Ammon's horn (tissue), 1 donor: ENCODE measurements at regions not wholly inside any gene's neighbourhood (a gene's known extent, or its start where the extent isn't known, plus 50 kb on each side); places are given as distances from the start of the nearest gene placed in this dataset.

Experiments
- DNase-seq: peaks from one replicate; pipeline ENCODE4 v3.0.0-alpha.2; 2016; ENCODE audit warnings: low spot score

DNA sequence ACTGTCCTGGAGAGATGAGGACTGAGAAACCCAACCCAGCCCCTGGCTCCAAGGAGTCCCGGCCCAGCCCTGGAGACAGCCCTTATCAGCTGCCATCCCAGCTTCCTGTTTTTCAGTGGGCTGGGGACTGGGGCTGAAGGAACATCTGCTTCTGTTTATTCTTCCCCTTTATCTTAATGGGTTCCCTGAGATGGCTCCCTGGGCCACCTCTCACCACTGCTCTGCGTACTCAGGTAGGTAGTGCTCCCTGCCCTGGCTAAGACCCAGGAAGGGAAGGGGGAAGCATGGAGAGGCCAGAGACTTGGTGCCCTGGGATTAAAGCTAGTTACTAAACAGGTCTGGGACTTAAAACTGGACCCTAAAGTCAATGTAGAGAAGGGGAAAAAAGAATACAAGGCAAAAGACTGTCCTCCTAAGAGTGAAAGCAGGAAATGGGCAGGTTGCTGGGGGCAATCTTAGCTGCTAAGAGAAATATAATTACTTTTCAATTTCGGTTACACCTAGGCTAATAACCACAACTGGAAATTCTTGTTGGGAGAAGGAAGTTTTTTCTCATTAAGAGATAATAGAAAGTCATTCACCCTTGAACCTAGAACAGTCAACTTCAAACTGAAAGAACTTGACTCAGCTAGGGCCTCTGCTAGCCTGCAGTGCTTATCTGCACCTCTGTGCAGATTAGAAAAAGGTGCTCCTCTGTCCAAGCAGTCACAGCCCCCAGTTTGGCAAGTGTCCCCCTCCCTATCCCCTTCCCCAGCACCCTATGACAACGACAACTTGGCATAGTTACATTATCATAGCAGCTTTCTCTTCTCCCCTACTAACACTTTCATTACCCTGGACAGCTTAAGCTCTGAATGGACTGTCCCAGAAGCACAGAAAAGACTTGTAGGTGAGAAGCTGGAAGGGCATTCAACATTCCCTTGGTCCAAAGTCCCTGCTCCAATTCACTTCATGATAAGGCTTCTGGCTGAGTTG, 65.6 kb upstream of the KDM7A start:
- DNase-seq = peak; percentile 37

DNA sequence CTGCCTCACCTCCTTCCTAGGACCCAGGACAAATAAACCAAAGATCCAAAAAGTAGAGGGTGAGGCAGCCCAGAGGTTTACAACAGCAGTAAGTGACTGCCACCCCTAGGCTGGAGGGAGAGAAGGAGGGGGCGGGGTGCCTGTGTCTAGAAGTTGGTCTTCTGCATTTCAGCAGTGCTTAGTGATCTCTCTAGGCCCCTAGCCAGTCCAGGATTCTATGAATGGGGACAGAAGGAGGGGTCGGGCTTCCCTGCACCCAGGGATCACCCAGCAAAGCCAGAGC, 62.8 kb upstream of the KDM7A start:
- DNase-seq = no peak

DNA sequence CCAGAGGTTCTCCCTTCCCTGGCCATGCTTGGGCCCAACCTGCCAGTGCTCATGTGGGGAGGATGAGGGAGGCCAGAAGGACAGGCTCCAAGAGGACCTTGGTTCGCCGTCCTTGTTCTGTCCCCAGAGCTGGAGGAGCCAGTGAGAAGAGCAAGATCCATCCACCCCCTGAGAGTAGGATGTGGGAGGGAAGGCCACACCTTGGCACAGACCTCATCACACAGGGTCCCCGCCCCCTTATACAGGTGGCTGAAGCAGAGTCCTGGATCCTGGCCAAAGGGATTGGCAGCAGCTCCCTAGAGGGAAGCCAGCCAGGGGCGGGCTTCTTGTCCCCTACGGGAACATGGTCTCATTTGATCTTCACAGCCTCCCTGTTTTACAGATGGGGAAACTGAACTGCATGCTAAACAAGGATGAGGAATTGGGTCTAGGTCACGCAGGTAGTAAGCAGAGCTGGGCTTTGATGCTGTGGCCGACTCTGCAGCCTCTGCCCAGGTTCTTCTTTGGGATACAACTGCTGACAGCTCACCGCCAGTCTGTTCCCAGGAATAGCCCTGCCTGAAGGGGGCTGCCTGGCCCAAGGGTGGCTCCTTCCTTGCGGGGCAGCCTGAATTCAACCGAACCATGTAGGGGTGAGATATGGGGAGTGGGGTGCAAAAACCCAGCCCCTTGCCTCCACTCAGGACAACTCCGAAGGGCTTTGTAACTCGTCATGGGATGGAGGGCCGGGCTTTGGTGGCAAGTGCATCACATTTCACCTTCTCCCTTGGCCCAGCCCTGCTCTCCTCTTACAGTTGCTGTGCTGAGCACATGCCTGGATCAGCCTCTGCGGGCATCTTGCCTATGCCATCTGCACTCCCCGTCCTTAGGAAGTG, 62.2 kb upstream of the KDM7A start:
- no peak for DNase-seq

DNA sequence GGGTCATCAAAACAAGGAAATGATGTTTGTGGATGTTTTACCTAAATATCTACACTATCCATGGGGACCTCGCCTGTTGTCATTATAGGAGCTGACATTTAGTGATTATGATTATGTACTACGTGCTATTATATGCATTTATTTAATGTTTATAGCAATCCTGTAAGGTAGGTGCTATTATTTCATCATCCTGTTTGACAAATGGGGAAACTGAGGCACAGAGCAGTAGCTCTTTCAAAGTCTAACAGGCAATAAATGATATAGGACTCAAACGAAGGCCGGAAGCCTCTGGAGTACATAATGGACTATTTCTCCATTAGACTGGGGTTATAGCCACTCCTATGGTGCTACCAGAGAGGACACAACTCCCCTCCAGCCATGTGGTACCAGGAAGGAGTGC, 60.6 kb upstream of the KDM7A start:
- DNase-seq = no peak

DNA sequence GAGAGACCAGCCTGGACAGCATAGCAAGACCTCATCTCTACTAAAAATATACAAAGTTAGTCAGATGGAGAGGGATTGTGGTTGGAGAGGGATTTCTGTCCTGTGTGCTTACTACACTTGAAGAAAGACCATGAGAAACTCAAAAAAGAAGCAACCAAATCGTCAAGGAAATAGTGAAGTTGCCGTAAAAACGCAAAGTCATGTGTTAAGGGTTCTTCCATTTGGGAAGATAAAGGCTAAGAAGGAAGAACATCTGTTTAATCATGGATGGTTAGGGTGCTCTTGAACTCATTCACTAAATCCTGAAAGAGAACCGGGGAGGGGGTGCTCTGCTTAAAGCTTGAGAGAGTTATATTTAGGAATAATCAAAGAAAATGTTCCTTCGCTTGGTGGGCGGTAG, 59.8 kb upstream of the KDM7A start:
- DNase-seq = no peak

DNA sequence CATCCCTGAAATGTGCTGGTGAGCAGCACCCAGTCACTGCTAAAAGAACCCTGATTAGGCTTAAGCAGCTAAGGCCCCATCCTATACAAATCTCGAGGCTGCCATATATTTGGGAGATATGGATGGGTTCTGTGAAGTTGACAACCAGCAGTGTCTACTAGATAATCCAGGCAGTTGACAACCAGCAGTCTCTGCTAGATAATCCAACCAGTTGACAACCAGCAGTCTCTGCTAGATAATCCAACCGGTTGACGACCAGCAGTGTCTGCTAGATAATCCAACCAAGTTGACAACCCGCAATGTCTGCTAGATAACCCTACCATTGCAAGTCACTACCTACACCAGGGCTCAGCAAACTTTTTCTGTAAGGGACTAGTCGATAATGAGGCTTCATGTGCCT, 58.3 kb upstream of the KDM7A start:
- DNase-seq = no peak

DNA sequence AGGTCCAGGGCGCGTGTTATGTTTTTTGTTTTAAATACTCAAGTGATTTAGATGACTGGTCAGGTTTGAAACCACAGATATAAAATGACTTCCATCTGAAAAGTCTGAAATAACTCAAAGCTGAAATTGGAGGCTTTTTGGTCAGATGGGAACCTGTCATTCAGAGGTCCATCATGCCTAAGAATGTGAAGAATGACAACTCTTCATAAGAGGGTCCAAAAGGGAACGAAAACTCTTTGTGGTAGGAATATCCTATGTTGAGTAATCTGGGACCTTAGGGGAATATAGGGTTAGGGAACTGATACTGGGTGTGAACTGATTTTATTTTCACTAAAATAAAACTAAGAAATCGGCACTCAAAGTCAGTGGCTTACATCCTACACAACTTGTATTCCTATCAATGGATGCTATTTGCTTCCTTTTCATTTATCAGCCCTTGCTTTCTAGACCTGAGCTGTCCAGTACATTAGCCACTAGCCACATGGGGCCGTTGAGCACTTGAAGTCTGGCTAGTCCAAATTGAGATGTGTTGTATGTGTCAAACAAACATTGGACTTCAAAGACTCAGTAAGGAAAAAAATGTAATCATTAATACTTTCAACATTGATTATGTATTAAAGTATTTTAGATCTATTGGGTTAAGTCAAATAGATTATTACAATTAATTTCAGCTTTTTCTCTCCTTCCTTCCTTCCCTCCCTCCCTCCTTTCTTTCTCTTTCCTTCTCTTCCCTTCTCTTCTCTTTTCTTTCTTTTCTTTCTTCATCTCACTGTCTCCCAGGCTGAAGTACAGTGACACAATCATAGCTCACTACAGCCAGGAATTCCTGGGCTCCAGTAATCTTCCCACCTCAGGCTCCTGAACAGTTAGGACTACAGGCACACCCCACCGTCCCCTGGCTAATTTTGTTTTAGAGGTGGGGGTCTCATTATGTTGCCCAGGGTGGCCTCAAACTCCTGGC, 56.5 kb upstream of the KDM7A start:
- no peak for DNase-seq

DNA sequence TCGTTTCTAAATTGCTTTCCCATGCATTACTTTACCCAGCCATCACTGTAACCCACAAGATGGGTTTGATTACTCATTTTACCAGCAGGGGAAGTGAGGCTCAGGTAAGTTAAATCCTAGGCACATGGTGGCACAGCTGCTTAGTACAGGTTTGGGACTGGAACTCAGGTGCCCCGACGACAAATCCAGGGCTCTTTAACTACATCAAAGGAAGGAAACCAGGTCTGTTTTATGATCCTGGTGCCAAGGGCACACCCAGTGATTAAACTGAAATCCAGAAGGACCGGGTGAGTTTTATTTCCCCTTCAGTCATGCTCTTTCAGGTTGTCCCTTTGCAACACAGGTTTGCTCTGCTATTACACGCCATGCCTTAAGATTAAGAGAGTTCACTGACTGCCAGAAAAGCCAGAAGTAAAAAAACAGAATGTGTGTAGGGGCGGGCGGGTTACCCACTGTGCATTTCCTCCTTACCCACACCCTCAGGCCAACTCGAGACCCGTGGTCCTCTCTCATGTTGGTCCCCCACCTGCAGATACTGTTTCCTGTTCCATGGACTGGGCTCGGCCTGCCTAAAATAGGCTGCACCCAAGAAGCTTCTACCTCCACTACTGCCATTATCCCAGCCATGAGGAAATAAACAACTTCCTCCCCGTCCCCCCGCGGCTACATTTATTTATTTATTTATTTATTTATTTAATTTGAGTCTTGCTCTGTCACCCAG, 55.1 kb upstream of the KDM7A start:
- no peak for DNase-seq

DNA sequence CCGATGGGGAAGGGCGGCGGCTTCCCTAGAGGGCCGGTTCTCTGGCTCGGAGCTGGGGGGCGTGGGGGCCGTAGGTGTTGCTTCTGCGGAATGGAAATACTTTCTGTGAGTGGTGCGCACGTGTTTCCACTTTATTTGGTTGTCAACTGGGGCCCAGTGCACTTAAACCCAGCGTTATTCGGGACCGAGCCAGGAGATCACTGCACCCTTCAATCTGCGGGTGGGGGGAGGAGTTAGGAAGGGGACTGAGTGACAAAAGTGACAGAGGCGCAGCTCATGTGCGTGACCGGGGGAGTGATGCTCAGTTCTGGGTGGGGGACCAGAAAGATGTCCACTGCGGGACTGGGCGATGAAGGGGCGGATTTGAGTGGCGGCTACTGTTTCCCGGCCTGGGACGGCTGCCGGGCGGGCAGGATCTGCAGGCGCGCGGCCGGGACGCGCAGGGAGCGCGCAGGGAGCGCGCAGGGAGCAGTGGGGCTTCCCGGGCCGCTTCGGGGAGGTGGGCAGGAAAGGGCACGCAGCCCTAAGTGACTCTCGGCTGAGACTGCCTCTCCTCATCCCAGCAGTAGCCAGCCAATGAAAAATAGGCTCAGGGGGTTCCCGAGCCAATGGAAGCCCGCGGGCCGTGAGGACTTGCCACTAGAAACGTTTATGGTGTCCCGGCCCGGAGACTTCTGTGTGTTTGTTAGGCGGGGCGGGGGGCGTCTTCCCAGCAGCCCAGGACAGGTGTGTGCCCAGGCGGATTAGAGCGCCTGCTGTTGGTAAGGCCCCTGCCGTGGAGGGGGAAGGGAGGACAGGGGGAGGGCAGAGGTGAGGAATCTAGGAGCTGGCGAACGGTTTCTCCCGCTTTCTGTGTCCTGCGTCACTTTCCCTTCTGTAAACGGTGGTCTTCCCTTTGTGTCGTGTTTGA, 54.3 kb upstream of the KDM7A start:
- DNase-seq = no peak

DNA sequence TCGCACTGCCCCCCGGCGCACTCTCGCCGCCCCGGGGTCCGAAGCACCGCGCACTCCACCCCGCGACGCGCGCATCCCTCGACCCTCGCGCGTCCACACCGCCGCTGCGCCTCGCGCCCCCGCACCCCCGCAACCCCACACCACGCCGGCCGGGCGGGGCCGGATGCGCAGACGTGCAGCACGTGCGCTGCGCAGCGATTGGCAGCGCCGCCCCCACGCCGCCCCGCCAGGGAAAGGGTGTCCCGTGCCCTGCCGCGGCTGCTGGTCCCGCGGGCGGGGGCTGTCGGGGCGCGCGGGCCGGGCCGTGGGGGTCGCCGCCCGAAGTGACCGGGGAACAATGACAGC, 53.7 kb upstream of the KDM7A start:
- DNase-seq = no peak

DNA sequence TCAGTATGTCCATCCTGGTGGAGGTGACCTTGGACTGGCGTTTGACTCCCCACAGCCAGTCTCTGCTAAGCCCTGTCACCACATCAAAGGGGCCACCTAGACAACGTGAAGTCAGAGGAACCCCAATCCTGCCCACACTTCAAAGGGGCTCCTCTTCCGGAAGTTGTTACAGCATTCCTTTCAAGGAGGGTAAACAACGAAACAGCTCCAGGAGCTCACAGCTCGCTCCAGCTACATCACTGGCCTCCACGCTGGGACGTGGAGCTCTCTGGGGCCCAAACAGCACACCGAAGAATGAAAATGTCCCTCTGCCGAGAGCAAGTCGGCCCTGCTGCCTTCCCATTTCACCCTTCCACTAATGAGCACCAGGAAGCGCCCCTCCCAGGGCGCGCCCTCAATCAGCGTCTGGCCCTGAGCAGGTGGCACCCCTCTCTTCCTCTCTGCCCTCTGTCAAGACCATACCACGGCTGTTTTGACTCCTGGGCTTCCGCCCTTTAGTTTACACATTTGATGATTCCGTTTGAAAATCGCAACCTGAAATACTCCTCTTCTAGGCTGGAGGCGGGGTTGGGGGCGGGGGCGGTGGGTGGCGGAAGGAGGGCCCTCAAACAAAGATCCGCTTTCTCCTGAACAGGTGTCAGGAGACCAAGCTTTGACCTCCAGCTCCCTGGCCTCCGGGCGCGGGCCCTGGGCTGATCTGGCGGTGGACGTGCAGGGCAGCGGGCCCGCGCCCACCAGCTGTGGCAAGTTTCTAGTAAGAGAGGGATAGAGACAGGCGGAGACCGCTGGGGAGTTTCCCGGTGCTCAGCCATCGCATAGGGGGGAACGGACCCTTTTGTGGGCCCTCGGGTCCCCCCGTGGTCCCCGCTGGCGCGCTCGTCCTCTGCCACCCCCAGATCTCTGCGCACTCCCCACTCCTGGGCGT, 53.1 kb upstream of the KDM7A start:
- no peak for DNase-seq

DNA sequence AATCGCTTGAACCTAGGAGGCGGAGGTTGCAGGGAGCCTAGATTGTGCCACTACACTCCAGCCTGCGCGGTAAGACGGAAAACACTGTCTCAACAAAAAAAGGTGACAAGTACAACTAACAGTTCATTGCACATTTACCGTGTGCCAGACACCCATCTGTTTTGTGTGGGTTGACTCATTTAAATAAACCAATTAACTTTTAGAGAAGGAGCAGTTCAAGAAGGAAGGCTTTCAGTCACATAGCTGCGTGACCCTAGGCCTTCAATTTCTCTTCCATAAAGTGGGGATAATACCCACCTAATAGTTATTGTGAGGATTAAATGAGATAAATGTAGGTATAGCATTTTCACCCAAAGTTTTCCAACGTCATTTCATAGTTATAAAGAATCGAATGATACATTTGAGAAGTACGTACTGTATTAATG, 52.3 kb upstream of the KDM7A start:
- DNase-seq = no peak
